SK-N-SH treated with all-trans-retinoic acid at 6 μM for 48 hours (cell line): ENCODE measurements at regions not wholly inside any gene's neighbourhood (a gene's known extent, or its start where the extent isn't known, plus 50 kb on each side); places are given as distances from the start of the nearest gene placed in this dataset.

Experiments used
- ATAC-seq: fragments of 200-7000 bp; cut with Tn5 transposase; 3 replicates; pipeline ENCODE4 v1.9.1; 2020; ENCODE audit warnings: mild to moderate bottlenecking, moderate library complexity
- ARNTL ChIP-seq: fragments of 450-650 bp; formaldehyde crosslinking; IDR thresholded peaks from 2 replicates; pipeline ENCODE4 v1.5.0; 2020; ENCODE audit warnings: low read depth, mild to moderate bottlenecking, moderate library complexity, borderline replicate concordance
- BACH2 ChIP-seq: fragments of 250-450 bp; sonication (Bioruptor Pico); IDR thresholded peaks from 2 replicates; pipeline ENCODE4 v1.9.0; 2021; ENCODE audit warnings: mild to moderate bottlenecking, borderline replicate concordance
- CSDC2 ChIP-seq: fragments of 250-450 bp; sonication (Bioruptor Pico); IDR thresholded peaks from 2 replicates; pipeline ENCODE4 v1.5.0; 2020; ENCODE audit warnings: mild to moderate bottlenecking, moderate library complexity
- ESRRG ChIP-seq: fragments of 250-450 bp; sonication (Bioruptor Pico); IDR thresholded peaks from 2 replicates; pipeline ENCODE4 v1.6.1; 2021; ENCODE audit warnings: mild to moderate bottlenecking
- GLIS3 ChIP-seq: fragments of 250-450 bp; sonication (Bioruptor Pico); IDR thresholded peaks from 2 replicates; pipeline ENCODE4 v1.5.0; 2020; ENCODE audit warnings: mild to moderate bottlenecking, moderate library complexity
- ISL1 ChIP-seq: fragments of 250-450 bp; sonication (Bioruptor Pico); IDR thresholded peaks from 2 replicates; pipeline ENCODE4 v2.1.2; 2022; ENCODE audit warnings: mild to moderate bottlenecking, moderate library complexity
- OSR1 ChIP-seq: fragments of 250-450 bp; sonication (Bioruptor Pico); IDR thresholded peaks from 2 replicates; pipeline ENCODE4 v1.8.0; 2022; ENCODE audit warnings: moderate library complexity, mild to moderate bottlenecking, inconsistent platforms
- PATZ1 ChIP-seq: fragments of 250-450 bp; sonication (Bioruptor Pico); IDR thresholded peaks from 2 replicates; pipeline ENCODE4 v1.8.0; 2020; ENCODE audit warnings: mild to moderate bottlenecking, moderate library complexity, borderline replicate concordance
- POU6F1 ChIP-seq: fragments of 250-450 bp; sonication (Bioruptor Pico); IDR thresholded peaks from 2 replicates; pipeline ENCODE4 v1.8.0; 2021; ENCODE audit warnings: low read depth, mild to moderate bottlenecking, moderate library complexity, borderline replicate concordance
- PPARA ChIP-seq: fragments of 250-450 bp; sonication (Bioruptor Pico); IDR thresholded peaks from 2 replicates; pipeline ENCODE4 v1.5.0; 2020; ENCODE audit warnings: mild to moderate bottlenecking, borderline replicate concordance
- RARB ChIP-seq: fragments of 250-450 bp; sonication (Bioruptor Pico); IDR thresholded peaks from 2 replicates; pipeline ENCODE4 v1.8.0; 2021; ENCODE audit warnings: mild to moderate bottlenecking, moderate library complexity
- SNAI2 ChIP-seq: fragments of 250-450 bp; sonication (Bioruptor Pico); IDR thresholded peaks from 2 replicates; pipeline ENCODE4 v1.5.0; 2020; ENCODE audit warnings: mild to moderate bottlenecking, moderate library complexity
- TCF4 ChIP-seq: fragments of 250-450 bp; sonication (Bioruptor Pico); IDR thresholded peaks from 2 replicates; pipeline ENCODE4 v1.8.0; 2021; ENCODE audit warnings: mild to moderate bottlenecking, moderate library complexity, borderline replicate concordance
- TOX ChIP-seq: fragments of 250-450 bp; sonication (Bioruptor Pico); IDR thresholded peaks from 2 replicates; pipeline ENCODE4 v1.8.0; 2021; ENCODE audit warnings: mild to moderate bottlenecking, moderate library complexity, borderline replicate concordance
- ZC3H10 ChIP-seq: fragments of 250-450 bp; sonication (Bioruptor Pico); IDR thresholded peaks from 2 replicates; pipeline ENCODE4 v1.5.1; 2021; ENCODE audit warnings: mild to moderate bottlenecking, moderate library complexity
- ZFP3 ChIP-seq: fragments of 250-450 bp; sonication (Bioruptor Pico); IDR thresholded peaks from 2 replicates; pipeline ENCODE4 v1.5.0; 2020; ENCODE audit warnings: mild to moderate bottlenecking, moderate library complexity
- ZFP30 ChIP-seq: fragments of 450-650 bp; formaldehyde crosslinking; IDR thresholded peaks from 2 replicates; pipeline ENCODE4 v1.5.0; 2022; ENCODE audit warnings: mild to moderate bottlenecking, moderate library complexity
- ZNF565 ChIP-seq: fragments of 450-650 bp; formaldehyde crosslinking; conservative IDR thresholded peaks from 2 replicates; pipeline ENCODE4 v1.5.0; 2020; ENCODE audit warnings: low read depth, mild to moderate bottlenecking, moderate library complexity
- ZNF70 ChIP-seq: fragments of 450-650 bp; formaldehyde crosslinking; IDR thresholded peaks from 2 replicates; pipeline ENCODE4 v1.5.0; 2020; ENCODE audit warnings: mild to moderate bottlenecking, moderate library complexity
- ZNF8 ChIP-seq: fragments of 450-650 bp; formaldehyde crosslinking; IDR thresholded peaks from 2 replicates; pipeline ENCODE4 v1.5.0; 2020; ENCODE audit warnings: mild to moderate bottlenecking, moderate library complexity
- TF ChIP-seq, protein P1 (sequence below): fragments of 250-450 bp; sonication (Bioruptor Pico); IDR thresholded peaks from 2 replicates; pipeline ENCODE4 v1.5.1; 2021; ENCODE audit warnings: mild to moderate bottlenecking, moderate library complexity
- TF ChIP-seq, protein P2 (sequence below): fragments of 250-450 bp; sonication (Bioruptor Pico); IDR thresholded peaks from 2 replicates; pipeline ENCODE4 v1.5.1; 2020; ENCODE audit warnings: low read depth, mild to moderate bottlenecking, moderate library complexity

- no peak for ATAC-seq
- TF ChIP-seq ZFP30 (CRISPR knock-in tag): no peak
- TF ChIP-seq TOX (CRISPR knock-in tag): no peak
- TF ChIP-seq, protein P1, sequence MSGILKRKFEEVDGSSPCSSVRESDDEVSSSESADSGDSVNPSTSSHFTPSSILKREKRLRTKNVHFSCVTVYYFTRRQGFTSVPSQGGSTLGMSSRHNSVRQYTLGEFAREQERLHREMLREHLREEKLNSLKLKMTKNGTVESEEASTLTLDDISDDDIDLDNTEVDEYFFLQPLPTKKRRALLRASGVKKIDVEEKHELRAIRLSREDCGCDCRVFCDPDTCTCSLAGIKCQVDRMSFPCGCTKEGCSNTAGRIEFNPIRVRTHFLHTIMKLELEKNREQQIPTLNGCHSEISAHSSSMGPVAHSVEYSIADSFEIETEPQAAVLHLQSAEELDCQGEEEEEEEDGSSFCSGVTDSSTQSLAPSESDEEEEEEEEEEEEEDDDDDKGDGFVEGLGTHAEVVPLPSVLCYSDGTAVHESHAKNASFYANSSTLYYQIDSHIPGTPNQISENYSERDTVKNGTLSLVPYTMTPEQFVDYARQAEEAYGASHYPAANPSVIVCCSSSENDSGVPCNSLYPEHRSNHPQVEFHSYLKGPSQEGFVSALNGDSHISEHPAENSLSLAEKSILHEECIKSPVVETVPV (CRISPR knock-in tag): no peak
- no peak for TF ChIP-seq GLIS3 (CRISPR knock-in tag)
- TF ChIP-seq PPARA (CRISPR knock-in tag): no peak
- TF ChIP-seq CSDC2 (CRISPR knock-in tag): no peak
- no peak for TF ChIP-seq ZNF70 (CRISPR knock-in tag)
- no peak for TF ChIP-seq ZC3H10
- TF ChIP-seq OSR1 (CRISPR knock-in tag): no peak
- TF ChIP-seq ZFP3: no peak
- TF ChIP-seq ZNF565 (CRISPR knock-in tag): no peak
- no peak for TF ChIP-seq ESRRG
- no peak for TF ChIP-seq SNAI2 (CRISPR knock-in tag)
- TF ChIP-seq PATZ1 (CRISPR knock-in tag): no peak
These were observed 79.3 kb upstream of the PMEPA1 start for GRCh38 chr20:57788936-57789613.

DNA sequence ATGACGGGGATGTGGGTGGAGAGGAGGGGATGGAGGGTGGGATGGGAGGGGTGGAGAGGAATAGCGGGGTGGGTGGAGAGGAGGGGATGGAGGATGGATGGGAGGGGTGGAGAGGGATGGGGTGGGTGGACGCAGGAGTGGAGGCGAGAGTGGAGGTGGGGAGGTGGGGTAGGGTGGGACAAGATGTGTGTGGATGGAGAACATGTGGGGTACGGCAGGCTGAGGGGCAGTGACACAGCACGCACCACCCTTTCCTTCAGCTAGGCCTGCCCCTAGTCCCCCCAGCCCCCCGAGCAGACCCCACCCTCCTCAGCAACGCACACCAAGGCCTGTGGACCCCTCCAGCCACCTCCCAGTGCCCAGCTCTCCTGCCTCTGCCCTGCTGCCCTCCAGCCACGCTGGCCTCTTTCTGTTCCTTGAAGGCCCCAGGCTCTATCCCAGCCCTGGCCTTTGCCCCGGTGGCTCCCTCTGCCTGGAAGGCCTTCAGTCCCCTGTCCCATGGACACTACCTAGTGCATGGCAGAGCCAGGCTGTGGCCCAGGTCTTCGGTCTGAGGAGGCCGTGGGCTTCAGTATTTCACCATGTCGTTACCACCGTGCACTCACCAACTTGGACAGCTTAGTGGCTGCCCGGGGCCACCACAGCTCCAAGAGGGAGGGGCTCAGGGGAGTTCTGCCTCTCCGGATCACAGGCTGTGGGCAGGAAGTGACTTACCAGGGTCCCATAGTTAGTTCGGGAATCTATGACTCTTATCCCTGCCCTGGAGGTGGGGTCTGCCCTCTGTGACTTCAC is 78.4 kb upstream of the PMEPA1 start:
- no peak for ATAC-seq
- no peak for TF ChIP-seq ARNTL (CRISPR knock-in tag)
- no peak for TF ChIP-seq ZC3H10
- no peak for TF ChIP-seq ZNF565 (CRISPR knock-in tag)
- TF ChIP-seq OSR1 (CRISPR knock-in tag): no peak
- TF ChIP-seq ISL1: no peak
- no peak for TF ChIP-seq PPARA (CRISPR knock-in tag)
- TF ChIP-seq ZNF70 (CRISPR knock-in tag): no peak
- no peak for TF ChIP-seq TOX (CRISPR knock-in tag)
- TF ChIP-seq ESRRG: no peak
- TF ChIP-seq, protein P2, sequence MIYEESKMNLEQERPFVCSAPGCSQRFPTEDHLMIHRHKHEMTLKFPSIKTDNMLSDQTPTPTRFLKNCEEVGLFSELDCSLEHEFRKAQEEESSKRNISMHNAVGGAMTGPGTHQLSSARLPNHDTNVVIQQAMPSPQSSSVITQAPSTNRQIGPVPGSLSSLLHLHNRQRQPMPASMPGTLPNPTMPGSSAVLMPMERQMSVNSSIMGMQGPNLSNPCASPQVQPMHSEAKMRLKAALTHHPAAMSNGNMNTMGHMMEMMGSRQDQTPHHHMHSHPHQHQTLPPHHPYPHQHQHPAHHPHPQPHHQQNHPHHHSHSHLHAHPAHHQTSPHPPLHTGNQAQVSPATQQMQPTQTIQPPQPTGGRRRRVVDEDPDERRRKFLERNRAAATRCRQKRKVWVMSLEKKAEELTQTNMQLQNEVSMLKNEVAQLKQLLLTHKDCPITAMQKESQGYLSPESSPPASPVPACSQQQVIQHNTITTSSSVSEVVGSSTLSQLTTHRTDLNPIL: no peak
- no peak for TF ChIP-seq TCF4 (CRISPR knock-in tag)
- TF ChIP-seq SNAI2 (CRISPR knock-in tag): no peak
- TF ChIP-seq BACH2 (CRISPR knock-in tag): no peak
- TF ChIP-seq ZNF8: no peak
- no peak for TF ChIP-seq CSDC2 (CRISPR knock-in tag)
- no peak for TF ChIP-seq ZFP3
- no peak for TF ChIP-seq RARB

- ATAC-seq: no peak
- TF ChIP-seq, protein P2: no peak
- TF ChIP-seq ZNF70 (CRISPR knock-in tag) (no peak), RARB (no peak), ESRRG (no peak), PPARA (CRISPR knock-in tag) (no peak), ARNTL (CRISPR knock-in tag) (no peak), CSDC2 (CRISPR knock-in tag) (no peak), POU6F1 (CRISPR knock-in tag) (no peak), TCF4 (CRISPR knock-in tag) (no peak), PATZ1 (CRISPR knock-in tag) (no peak), ZNF8 (no peak), OSR1 (CRISPR knock-in tag) (no peak)
These were observed 77.6 kb upstream of the PMEPA1 start for GRCh38 chr20:57787151-57787989.
